Prostate gland (tissue), 2 donors: ENCODE measurements at regions not wholly inside any gene's neighbourhood (a gene's known extent, or its start where the extent isn't known, plus 50 kb on each side); places are given as distances from the start of the nearest gene placed in this dataset.
A peak's percentile ranks its signal among the peaks of the same experiment; 100 is the strongest.

Experiments
- CTCF ChIP-seq, 4 experiments: fragments of 200-600 bp in 2 of 4; fragments of 450-650 bp in 2 of 4; sonication (generic) in 2 of 4; IDR thresholded peaks; 1 replicate in 3 of 4; 2 replicates in 1 of 4; pipeline ENCODE4 v1.5.1; 2016 to 2019; ENCODE audit warnings: antibody characterized with exemption in 4 of 4, mild to moderate bottlenecking in 2 of 4, moderate library complexity in 2 of 4
- POLR2A ChIP-seq: fragments of 450-650 bp; IDR thresholded peaks from one replicate; pipeline ENCODE4 v1.6.1; 2016; ENCODE audit warnings: antibody characterized with exemption, mild to moderate bottlenecking
- POLR2AphosphoS5 ChIP-seq: sonication (generic); formaldehyde crosslinking; IDR thresholded peaks from one replicate; pipeline ENCODE4 v1.6.1; 2017; ENCODE audit warnings: antibody characterized with exemption

GRCh38 chr2:19102696-19103423 is 255.6 kb downstream of the OSR1 start:
- TF ChIP-seq CTCF (IDR thresholded peaks at IDR 0.05) = no peak
- TF ChIP-seq POLR2AphosphoS5 = peak; percentile 85
- no peak for TF ChIP-seq POLR2A
